ENCODE measurements at regions not wholly inside any gene's neighbourhood (a gene's known extent, or its start where the extent isn't known, plus 50 kb on each side); places are given as distances from the start of the nearest gene placed in this dataset.

GRCh38 chr6:80544555-80544954, 438.1 kb downstream of the BCKDHB start:
- ChIA-PET POLR2A (no interaction called here), CTCF (no interaction called here)
- no peaks in the 10 kb centered on the region for H3K9me3 ChIP-seq
- ATAC-seq = no peak
- H3K27ac ChIP-seq = no peak overlapping the region
- H3K4me1 ChIP-seq = peaks cover 6% of the 10 kb centered on the region; the same call in 2 of the 3 replicates
- no peak overlapping the region for H3K4me3 ChIP-seq
- no peak for FAIRE-seq
- no peak for DNase-seq (ENCODE audit: low read depth in 1 of 2, low spot score in 1 of 2)
- TF ChIP-seq SREBF2 (IDR thresholded peaks at IDR 0.05) = no peak
- TF ChIP-seq KDM5A (IDR thresholded peaks at IDR 0.05) = no peak
- no peak for TF ChIP-seq NFE2L2 (conservative IDR thresholded peaks at IDR 0.05; ENCODE audit: low read length)
- no peak for TF ChIP-seq CHD2 (IDR thresholded peaks at IDR 0.05; ENCODE audit: low read length, partially characterized antibody)
- TF ChIP-seq CHD4 (IDR thresholded peaks at IDR 0.05; ENCODE audit: borderline replicate concordance) = no peak
- TF ChIP-seq TFCP2L1 (CRISPR knock-in tag; IDR thresholded peaks at IDR 0.05) = no peak
- TF ChIP-seq, protein P1, sequence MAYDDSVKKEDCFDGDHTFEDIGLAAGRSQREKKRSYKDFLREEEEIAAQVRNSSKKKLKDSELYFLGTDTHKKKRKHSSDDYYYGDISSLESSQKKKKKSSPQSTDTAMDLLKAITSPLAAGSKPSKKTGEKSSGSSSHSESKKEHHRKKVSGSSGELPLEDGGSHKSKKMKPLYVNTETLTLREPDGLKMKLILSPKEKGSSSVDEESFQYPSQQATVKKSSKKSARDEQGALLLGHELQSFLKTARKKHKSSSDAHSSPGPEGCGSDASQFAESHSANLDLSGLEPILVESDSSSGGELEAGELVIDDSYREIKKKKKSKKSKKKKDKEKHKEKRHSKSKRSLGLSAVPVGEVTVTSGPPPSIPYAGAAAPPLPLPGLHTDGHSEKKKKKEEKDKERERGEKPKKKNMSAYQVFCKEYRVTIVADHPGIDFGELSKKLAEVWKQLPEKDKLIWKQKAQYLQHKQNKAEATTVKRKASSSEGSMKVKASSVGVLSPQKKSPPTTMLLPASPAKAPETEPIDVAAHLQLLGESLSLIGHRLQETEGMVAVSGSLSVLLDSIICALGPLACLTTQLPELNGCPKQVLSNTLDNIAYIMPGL (CRISPR knock-in tag; IDR thresholded peaks at IDR 0.05; ENCODE audit: borderline replicate concordance) = no peak
- TF ChIP-seq NPAS2 (CRISPR knock-in tag; IDR thresholded peaks at IDR 0.05; ENCODE audit: borderline replicate concordance) = no peak
- no peak for TF ChIP-seq MAFK (IDR thresholded peaks at IDR 0.05; ENCODE audit: partially characterized antibody)
- TF ChIP-seq, protein P2, sequence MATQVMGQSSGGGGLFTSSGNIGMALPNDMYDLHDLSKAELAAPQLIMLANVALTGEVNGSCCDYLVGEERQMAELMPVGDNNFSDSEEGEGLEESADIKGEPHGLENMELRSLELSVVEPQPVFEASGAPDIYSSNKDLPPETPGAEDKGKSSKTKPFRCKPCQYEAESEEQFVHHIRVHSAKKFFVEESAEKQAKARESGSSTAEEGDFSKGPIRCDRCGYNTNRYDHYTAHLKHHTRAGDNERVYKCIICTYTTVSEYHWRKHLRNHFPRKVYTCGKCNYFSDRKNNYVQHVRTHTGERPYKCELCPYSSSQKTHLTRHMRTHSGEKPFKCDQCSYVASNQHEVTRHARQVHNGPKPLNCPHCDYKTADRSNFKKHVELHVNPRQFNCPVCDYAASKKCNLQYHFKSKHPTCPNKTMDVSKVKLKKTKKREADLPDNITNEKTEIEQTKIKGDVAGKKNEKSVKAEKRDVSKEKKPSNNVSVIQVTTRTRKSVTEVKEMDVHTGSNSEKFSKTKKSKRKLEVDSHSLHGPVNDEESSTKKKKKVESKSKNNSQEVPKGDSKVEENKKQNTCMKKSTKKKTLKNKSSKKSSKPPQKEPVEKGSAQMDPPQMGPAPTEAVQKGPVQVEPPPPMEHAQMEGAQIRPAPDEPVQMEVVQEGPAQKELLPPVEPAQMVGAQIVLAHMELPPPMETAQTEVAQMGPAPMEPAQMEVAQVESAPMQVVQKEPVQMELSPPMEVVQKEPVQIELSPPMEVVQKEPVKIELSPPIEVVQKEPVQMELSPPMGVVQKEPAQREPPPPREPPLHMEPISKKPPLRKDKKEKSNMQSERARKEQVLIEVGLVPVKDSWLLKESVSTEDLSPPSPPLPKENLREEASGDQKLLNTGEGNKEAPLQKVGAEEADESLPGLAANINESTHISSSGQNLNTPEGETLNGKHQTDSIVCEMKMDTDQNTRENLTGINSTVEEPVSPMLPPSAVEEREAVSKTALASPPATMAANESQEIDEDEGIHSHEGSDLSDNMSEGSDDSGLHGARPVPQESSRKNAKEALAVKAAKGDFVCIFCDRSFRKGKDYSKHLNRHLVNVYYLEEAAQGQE (IDR thresholded peaks at IDR 0.05) = no peak
- no peak for TF ChIP-seq FOSB (CRISPR knock-in tag; IDR thresholded peaks at IDR 0.05)
- H3K4me2 ChIP-seq = no peak overlapping the region

GRCh38 chr6:80543598-80544222, 437.2 kb downstream of the BCKDHB start:
- H3K9me3 ChIP-seq = no peaks in the 10 kb centered on the region
- DNase-seq (ENCODE audit: low read depth in 1 of 2, low spot score in 1 of 2) (no peak), FAIRE-seq (no peak), ATAC-seq (no peak)
- ChIA-PET POLR2A (no interaction called here), CTCF (no interaction called here)
- H3K27ac ChIP-seq = no peak overlapping the region
- no peak overlapping the region for H3K4me3 ChIP-seq
- TF ChIP-seq NPAS2 (CRISPR knock-in tag; IDR thresholded peaks at IDR 0.05; ENCODE audit: borderline replicate concordance) (no peak), CTCF (IDR thresholded peaks at IDR 0.05) (no peak), ZNF302 (CRISPR knock-in tag; IDR thresholded peaks at IDR 0.05) (no peak), EP300 (IDR thresholded peaks at IDR 0.05) (no peak), POLR2AphosphoS2 (conservative IDR thresholded peaks at IDR 0.05; ENCODE audit: low read length) (no peak), CHD2 (IDR thresholded peaks at IDR 0.05; ENCODE audit: low read length, partially characterized antibody) (no peak), RARB (CRISPR knock-in tag; IDR thresholded peaks at IDR 0.05) (no peak), SMC3 (IDR thresholded peaks at IDR 0.05) (no peak), HOXA7 (CRISPR knock-in tag; IDR thresholded peaks at IDR 0.05) (no peak), ZSCAN20 (CRISPR knock-in tag; IDR thresholded peaks at IDR 0.05) (no peak), HDAC2 (IDR thresholded peaks at IDR 0.05) (no peak)
- peaks cover 6% of the 10 kb centered on the region; the same call in 2 of the 3 replicates for H3K4me1 ChIP-seq
- WGBS (ENCODE audit: missing lambda C conversion rate) = 71% methylated on average over 10 of the region's 10 CpGs
- H3K4me2 ChIP-seq = no peak overlapping the region
